ENCODE measurements at regions not wholly inside any gene's neighbourhood (a gene's known extent, or its start where the extent isn't known, plus 50 kb on each side); places are given as distances from the start of the nearest gene placed in this dataset.

- no peaks in the 10 kb centered on the region for H3K9me3 ChIP-seq
- no peak for TF ChIP-seq CTCF (IDR thresholded peaks at IDR 0.05; ENCODE audit: low read depth, low read length)
- H3K27me3 ChIP-seq, result no peaks in the 10 kb centered on the region
Observed at GRCh38 chr18:55102958-55103456, 143.7 kb upstream of the CCDC68 start.

GRCh38 chr18:55102501-55102900 lies 143.2 kb upstream of the CCDC68 start:
- Histone ChIP-seq H3K9me3 (no peaks in the 10 kb centered on the region), H3K36me3 (no peaks in the 10 kb centered on the region), H3K27me3 (no peaks in the 10 kb centered on the region), H3K4me1 (no peaks in the 10 kb centered on the region), H3K4me3 (ENCODE audit: low read depth, low read length) (no peak overlapping the region)
- DNase-seq, result no peak
- TF ChIP-seq CTCF (IDR thresholded peaks at IDR 0.05; ENCODE audit: low read depth, low read length), result no peak

More at GRCh38 chr18:55102958-55103456, 143.7 kb upstream of the CCDC68 start:
- Histone ChIP-seq H3K36me3 (no peaks in the 10 kb centered on the region), H3K4me1 (no peaks in the 10 kb centered on the region), H3K4me3 (ENCODE audit: low read depth, low read length) (no peak overlapping the region)
- DNase-seq, result no peak

GRCh38 chr18:55101458-55101824 lies 142.2 kb upstream of the CCDC68 start:
- no peak for DNase-seq
- TF ChIP-seq CTCF (IDR thresholded peaks at IDR 0.05; ENCODE audit: low read depth, low read length), result no peak
- no peaks in the 10 kb centered on the region for H3K36me3 ChIP-seq
- no peaks in the 10 kb centered on the region for H3K9me3 ChIP-seq
- H3K27me3 ChIP-seq, result no peaks in the 10 kb centered on the region
- no peaks in the 10 kb centered on the region for H3K4me1 ChIP-seq
- no peak overlapping the region for H3K4me3 ChIP-seq (ENCODE audit: low read depth, low read length)

GRCh38 chr18:55100817-55101457 lies 141.7 kb upstream of the CCDC68 start:
- TF ChIP-seq CTCF (IDR thresholded peaks at IDR 0.05; ENCODE audit: low read depth, low read length), result no peak
- DNase-seq, result no peak
- no peaks in the 10 kb centered on the region for H3K9me3 ChIP-seq
- no peaks in the 10 kb centered on the region for H3K4me1 ChIP-seq
- H3K27me3 ChIP-seq, result no peaks in the 10 kb centered on the region
- H3K36me3 ChIP-seq, result no peaks in the 10 kb centered on the region
- H3K4me3 ChIP-seq (ENCODE audit: low read depth, low read length), result no peak overlapping the region

GRCh38 chr18:55097456-55098170 lies 138.4 kb upstream of the CCDC68 start:
- H3K36me3 ChIP-seq, result no peaks in the 10 kb centered on the region
- no peaks in the 10 kb centered on the region for H3K4me1 ChIP-seq
- no peaks in the 10 kb centered on the region for H3K9me3 ChIP-seq
- TF ChIP-seq CTCF (IDR thresholded peaks at IDR 0.05; ENCODE audit: low read depth, low read length), result no peak
- H3K27me3 ChIP-seq, result no peaks in the 10 kb centered on the region
- no peak for DNase-seq
- no peak overlapping the region for H3K4me3 ChIP-seq (ENCODE audit: low read depth, low read length)
